ENCODE measurements at regions not wholly inside any gene's neighbourhood (a gene's known extent, or its start where the extent isn't known, plus 50 kb on each side); places are given as distances from the start of the nearest gene placed in this dataset.

DNA sequence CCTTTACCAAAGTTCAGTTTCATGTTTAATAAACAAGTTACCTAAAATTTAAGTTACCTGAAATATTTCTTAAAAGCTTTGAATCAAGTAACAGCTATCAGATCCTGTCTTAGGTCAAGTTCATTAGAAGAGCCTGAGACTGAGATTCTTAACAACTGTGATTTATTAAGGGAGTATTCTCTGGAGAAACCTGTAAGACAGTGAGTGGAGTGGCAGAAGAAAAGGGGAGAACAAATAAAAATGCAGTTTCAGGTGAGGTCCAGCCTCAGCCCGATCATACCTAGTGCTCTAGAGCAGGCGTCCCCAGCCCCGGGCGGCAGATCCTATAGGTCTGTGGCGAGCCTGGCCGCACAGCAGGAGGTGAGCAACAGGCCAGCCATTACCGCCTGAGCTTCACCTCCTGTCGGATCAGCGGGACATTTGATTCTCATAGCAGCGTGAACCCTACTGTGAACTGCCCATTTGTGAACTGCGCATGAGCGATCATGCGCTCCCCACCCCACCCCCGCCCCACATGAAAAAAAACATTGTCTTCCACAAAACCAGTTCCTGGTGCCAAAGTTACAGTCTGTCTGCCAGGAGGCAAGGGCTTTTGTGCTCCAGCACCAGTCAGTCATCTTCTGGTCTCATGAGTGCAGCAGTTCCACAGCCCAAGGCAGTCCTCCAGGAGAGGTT lies 59.2 kb upstream of the ADGRB3 start:
- Histone ChIP-seq H3K27me3 (ENCODE audit: control insufficient read depth, insufficient read depth, low read length) (no peaks in the 10 kb centered on the region), H3K4me3 (ENCODE audit: low read depth, low read length) (peak overlapping the region; percentile 40), H3K9ac (ENCODE audit: low read depth, low read length) (no peak overlapping the region), H3K36me3 (ENCODE audit: control insufficient read depth, insufficient read depth, low read length) (no peaks in the 10 kb centered on the region), H3K27ac (ENCODE audit: low read depth, low read length) (no peak overlapping the region), H3K4me1 (ENCODE audit: control insufficient read depth, insufficient read depth, low read length) (peaks cover 14% of the 10 kb centered on the region), H3K9me3 (ENCODE audit: control insufficient read depth, insufficient read depth, low read length) (no peaks in the 10 kb centered on the region)

DNA sequence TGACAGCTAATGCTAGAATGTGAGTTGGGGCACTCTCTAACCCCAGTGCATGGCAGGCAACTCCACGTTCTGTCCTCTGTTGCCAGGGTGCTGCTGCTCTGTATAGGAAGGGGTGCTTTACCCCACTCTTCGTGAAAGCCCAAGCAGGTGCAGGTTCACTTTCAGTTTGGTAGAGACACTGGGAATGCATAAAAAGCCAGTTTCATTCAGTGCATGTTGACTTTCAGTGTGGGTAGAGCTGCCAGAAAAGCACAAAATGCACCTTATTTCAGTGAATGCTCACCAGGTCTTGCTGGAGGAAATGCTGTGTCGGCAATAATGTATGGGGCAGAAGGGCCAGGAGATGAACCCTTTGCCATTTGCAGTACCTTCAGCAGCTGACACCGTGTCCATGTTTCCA lies 62.1 kb upstream of the ADGRB3 start:
- H3K27me3 ChIP-seq (ENCODE audit: control insufficient read depth, insufficient read depth, low read length): no peaks in the 10 kb centered on the region
- no peaks in the 10 kb centered on the region for H3K36me3 ChIP-seq (ENCODE audit: control insufficient read depth, insufficient read depth, low read length)
- H3K9me3 ChIP-seq (ENCODE audit: control insufficient read depth, insufficient read depth, low read length): no peaks in the 10 kb centered on the region
- no peak overlapping the region for H3K9ac ChIP-seq (ENCODE audit: low read depth, low read length)
- no peak overlapping the region for H3K4me3 ChIP-seq (ENCODE audit: low read depth, low read length)
- peaks cover 14% of the 10 kb centered on the region for H3K4me1 ChIP-seq (ENCODE audit: control insufficient read depth, insufficient read depth, low read length)
- no peak overlapping the region for H3K27ac ChIP-seq (ENCODE audit: low read depth, low read length)

DNA sequence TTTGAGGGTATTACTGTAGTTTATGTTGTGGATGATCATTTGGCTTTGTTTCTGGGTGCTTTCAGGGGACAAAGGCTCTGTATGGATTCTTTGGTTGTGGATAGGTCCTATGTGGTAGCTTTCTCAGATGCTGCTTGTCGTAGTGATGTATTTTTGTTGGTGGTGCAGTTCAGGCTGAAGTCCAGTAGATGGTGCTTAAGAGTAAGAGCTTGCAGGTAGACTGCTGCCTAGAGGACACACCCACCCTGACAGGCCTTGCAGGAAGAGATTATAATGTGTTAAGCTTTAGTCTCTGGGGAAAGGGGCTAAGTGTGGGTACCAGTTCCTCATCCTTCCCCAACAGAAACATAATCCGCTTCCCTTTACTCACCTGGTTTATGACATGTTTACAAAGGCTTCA lies 62.6 kb upstream of the ADGRB3 start:
- Histone ChIP-seq H3K4me3 (ENCODE audit: low read depth, low read length) (no peak overlapping the region), H3K36me3 (ENCODE audit: control insufficient read depth, insufficient read depth, low read length) (no peaks in the 10 kb centered on the region), H3K9ac (ENCODE audit: low read depth, low read length) (no peak overlapping the region), H3K9me3 (ENCODE audit: control insufficient read depth, insufficient read depth, low read length) (no peaks in the 10 kb centered on the region), H3K27me3 (ENCODE audit: control insufficient read depth, insufficient read depth, low read length) (no peaks in the 10 kb centered on the region), H3K27ac (ENCODE audit: low read depth, low read length) (no peak overlapping the region), H3K4me1 (ENCODE audit: control insufficient read depth, insufficient read depth, low read length) (peaks cover 14% of the 10 kb centered on the region)

DNA sequence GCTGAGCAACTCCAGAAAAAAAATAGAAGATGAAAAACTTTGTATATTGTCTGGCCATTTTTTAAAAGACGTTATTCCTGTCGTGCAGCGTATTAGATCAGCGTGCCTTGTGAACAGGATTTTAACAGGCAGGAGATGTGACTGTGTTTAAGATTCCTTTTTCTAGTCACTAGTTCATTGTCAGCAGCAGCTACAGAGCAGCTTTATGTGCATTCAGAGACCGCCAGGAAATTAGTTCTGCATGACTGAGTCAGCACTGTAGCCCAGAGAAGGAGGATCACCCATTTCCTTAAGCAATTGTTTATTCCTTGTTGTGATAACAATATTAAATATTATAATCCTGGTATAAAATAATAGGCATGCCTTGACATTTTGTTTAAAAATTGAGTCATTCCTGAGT lies 75.4 kb upstream of the ADGRB3 start:
- Histone ChIP-seq H3K9me3 (ENCODE audit: control insufficient read depth, insufficient read depth, low read length) (no peaks in the 10 kb centered on the region), H3K27ac (ENCODE audit: low read depth, low read length) (peak overlapping the region; percentile 75), H3K4me1 (ENCODE audit: control insufficient read depth, insufficient read depth, low read length) (peaks cover 18% of the 10 kb centered on the region), H3K9ac (ENCODE audit: low read depth, low read length) (peak overlapping the region; percentile 53; the same call in 1 of the 2 replicates), H3K4me3 (ENCODE audit: low read depth, low read length) (no peak overlapping the region), H3K27me3 (ENCODE audit: control insufficient read depth, insufficient read depth, low read length) (no peaks in the 10 kb centered on the region), H3K36me3 (ENCODE audit: control insufficient read depth, insufficient read depth, low read length) (no peaks in the 10 kb centered on the region)

DNA sequence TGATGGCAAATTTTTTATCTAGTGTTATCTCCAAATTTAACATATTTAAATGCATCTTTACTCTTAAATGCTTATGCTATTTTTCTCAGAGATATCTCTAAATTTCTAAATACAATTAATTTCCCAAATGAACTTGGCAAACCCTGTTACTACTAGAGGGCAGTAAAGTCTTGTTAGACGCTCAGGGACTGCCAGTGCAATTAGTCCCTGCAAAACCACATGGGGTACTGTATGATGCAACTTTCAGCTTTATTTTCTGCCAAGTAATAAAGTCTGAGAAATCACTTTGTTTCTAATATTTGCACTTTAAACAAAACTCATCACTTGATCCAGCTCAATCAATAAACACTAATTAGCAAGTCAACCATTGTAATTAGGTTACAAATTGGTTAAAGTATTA lies 76.0 kb upstream of the ADGRB3 start:
- Histone ChIP-seq H3K4me1 (ENCODE audit: control insufficient read depth, insufficient read depth, low read length) (peaks cover 18% of the 10 kb centered on the region), H3K36me3 (ENCODE audit: control insufficient read depth, insufficient read depth, low read length) (no peaks in the 10 kb centered on the region), H3K4me3 (ENCODE audit: low read depth, low read length) (no peak overlapping the region), H3K9ac (ENCODE audit: low read depth, low read length) (peak overlapping the region; percentile 53; the same call in 1 of the 2 replicates), H3K27me3 (ENCODE audit: control insufficient read depth, insufficient read depth, low read length) (no peaks in the 10 kb centered on the region), H3K9me3 (ENCODE audit: control insufficient read depth, insufficient read depth, low read length) (no peaks in the 10 kb centered on the region), H3K27ac (ENCODE audit: low read depth, low read length) (peak overlapping the region; percentile 75)

DNA sequence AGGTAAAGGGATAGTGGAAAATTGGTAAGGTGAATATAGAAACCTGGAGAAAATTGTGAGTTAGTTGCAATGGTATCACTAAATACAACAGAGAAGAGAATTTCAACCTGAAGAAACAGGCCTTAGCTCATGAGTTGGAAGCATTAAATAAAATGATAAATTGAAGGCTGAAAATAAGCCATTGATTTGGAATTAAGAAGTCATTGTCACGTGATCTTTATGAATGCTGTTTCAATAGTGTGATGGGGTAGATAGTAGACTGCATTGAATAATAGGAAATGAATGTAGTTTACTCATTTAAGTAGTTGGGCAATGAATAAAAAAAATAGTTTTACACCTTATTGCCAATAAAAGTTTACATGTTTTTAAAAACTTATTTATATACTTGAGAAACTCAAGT lies 88.5 kb upstream of the ADGRB3 start:
- Histone ChIP-seq H3K27me3 (ENCODE audit: control insufficient read depth, insufficient read depth, low read length) (no peaks in the 10 kb centered on the region), H3K36me3 (ENCODE audit: control insufficient read depth, insufficient read depth, low read length) (no peaks in the 10 kb centered on the region), H3K4me3 (ENCODE audit: low read depth, low read length) (no peak overlapping the region), H3K27ac (ENCODE audit: low read depth, low read length) (no peak overlapping the region), H3K9me3 (ENCODE audit: control insufficient read depth, insufficient read depth, low read length) (peaks cover 14% of the 10 kb centered on the region), H3K9ac (ENCODE audit: low read depth, low read length) (no peak overlapping the region), H3K4me1 (ENCODE audit: control insufficient read depth, insufficient read depth, low read length) (no peaks in the 10 kb centered on the region)

DNA sequence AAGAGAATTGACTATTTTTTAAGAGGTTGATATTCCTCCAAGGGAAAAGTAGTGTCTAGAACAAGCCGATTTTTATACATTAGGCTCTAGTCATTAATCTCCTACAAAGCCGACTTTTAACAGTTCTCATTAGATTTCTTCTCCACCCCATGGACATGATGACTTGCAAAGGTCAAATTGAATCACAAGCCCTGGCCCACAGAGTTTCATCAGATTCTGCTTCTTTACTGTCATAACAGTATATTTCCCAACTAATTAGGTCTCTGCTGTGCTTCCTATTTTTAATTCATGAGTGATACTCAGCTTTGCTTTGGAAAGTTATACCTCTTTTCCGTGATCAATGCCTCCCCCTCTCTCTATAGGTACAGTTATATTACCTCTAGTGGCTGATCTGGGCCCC lies 90.6 kb upstream of the ADGRB3 start:
- peaks cover 14% of the 10 kb centered on the region for H3K9me3 ChIP-seq (ENCODE audit: control insufficient read depth, insufficient read depth, low read length)
- no peaks in the 10 kb centered on the region for H3K4me1 ChIP-seq (ENCODE audit: control insufficient read depth, insufficient read depth, low read length)
- no peak overlapping the region for H3K9ac ChIP-seq (ENCODE audit: low read depth, low read length)
- no peak overlapping the region for H3K4me3 ChIP-seq (ENCODE audit: low read depth, low read length)
- H3K27ac ChIP-seq (ENCODE audit: low read depth, low read length): no peak overlapping the region
- no peaks in the 10 kb centered on the region for H3K36me3 ChIP-seq (ENCODE audit: control insufficient read depth, insufficient read depth, low read length)
- no peaks in the 10 kb centered on the region for H3K27me3 ChIP-seq (ENCODE audit: control insufficient read depth, insufficient read depth, low read length)

DNA sequence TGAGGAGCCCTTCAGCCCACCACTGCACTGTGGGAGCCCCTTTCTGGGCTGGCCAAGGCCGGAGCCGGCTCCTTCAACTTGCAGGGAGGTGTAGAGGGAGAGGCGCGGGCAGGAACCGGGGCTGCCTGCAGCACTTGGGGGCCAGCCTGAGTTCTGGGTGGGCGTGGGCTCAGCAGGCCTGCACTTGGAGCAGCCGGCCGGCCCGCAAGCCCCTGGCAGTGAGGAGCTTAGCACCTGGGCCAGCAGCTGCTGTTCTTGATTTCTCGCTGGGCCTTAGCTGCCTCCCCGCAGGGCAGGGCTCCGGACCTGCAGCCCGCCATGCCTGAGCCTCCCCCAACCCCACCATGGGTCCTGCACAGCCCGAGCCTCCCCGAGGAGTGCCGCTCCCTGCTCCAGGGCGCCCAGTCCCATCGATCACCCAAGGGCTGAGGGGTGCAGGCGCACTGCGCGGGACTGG lies 101.7 kb upstream of the ADGRB3 start:
- H3K36me3 ChIP-seq (ENCODE audit: control insufficient read depth, insufficient read depth, low read length): no peaks in the 10 kb centered on the region

DNA sequence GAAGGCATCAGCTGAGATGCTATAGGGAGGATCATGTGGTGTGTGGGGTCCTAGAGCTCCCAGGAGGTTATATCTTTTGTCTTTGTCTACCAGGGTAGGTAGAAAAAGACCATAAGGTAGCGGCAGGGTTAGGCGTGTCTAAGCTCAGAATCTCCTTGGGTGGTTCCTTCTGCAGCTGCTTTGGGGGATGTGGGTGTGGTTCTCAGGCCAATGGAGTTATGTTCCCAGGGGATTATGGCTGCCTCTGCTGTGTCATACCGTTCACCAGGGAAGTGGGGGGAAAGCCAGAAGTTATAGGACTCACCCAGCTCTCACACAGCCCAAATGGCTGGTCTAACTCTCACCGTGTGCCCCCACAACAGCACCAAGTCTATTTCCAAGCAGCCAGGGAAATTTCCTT lies 107.4 kb upstream of the ADGRB3 start:
- Histone ChIP-seq H3K9ac (ENCODE audit: low read depth, low read length) (no peak overlapping the region), H3K9me3 (ENCODE audit: control insufficient read depth, insufficient read depth, low read length) (peaks cover 2% of the 10 kb centered on the region; the same call in 1 of the 2 replicates), H3K36me3 (ENCODE audit: control insufficient read depth, insufficient read depth, low read length) (no peaks in the 10 kb centered on the region), H3K4me1 (ENCODE audit: control insufficient read depth, insufficient read depth, low read length) (peaks cover 9% of the 10 kb centered on the region), H3K27me3 (ENCODE audit: control insufficient read depth, insufficient read depth, low read length) (no peaks in the 10 kb centered on the region), H3K4me3 (ENCODE audit: low read depth, low read length) (no peak overlapping the region), H3K27ac (ENCODE audit: low read depth, low read length) (no peak overlapping the region)

More for the DNA sequence above, 101.7 kb upstream of the ADGRB3 start:
- Histone ChIP-seq H3K9ac (ENCODE audit: low read depth, low read length) (no peak overlapping the region), H3K27ac (ENCODE audit: low read depth, low read length) (no peak overlapping the region), H3K4me3 (ENCODE audit: low read depth, low read length) (no peak overlapping the region), H3K4me1 (ENCODE audit: control insufficient read depth, insufficient read depth, low read length) (no peaks in the 10 kb centered on the region), H3K9me3 (ENCODE audit: control insufficient read depth, insufficient read depth, low read length) (no peaks in the 10 kb centered on the region), H3K27me3 (ENCODE audit: control insufficient read depth, insufficient read depth, low read length) (no peaks in the 10 kb centered on the region)

DNA sequence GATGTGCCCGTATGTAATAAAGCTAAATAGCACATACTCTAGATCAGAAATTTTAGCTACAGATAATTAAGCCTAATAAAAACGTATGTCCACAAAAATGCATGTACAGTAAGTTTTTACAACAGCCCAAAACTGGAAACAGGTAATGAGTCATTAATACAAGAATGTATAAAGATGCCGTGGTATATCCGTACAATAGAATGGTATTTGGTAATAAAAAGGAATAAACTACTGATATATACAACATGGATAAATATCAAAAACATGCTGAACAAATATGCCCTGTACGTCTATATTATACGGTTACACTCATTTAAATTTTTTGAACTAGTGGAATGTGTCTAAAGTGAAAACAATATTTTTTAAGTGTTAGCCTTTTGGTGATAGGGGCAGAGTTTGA lies 128.2 kb upstream of the ADGRB3 start:
- Histone ChIP-seq H3K9ac (ENCODE audit: low read depth, low read length) (no peak overlapping the region), H3K4me3 (ENCODE audit: low read depth, low read length) (no peak overlapping the region), H3K4me1 (ENCODE audit: control insufficient read depth, insufficient read depth, low read length) (no peaks in the 10 kb centered on the region), H3K27me3 (ENCODE audit: control insufficient read depth, insufficient read depth, low read length) (no peaks in the 10 kb centered on the region), H3K36me3 (ENCODE audit: control insufficient read depth, insufficient read depth, low read length) (no peaks in the 10 kb centered on the region), H3K9me3 (ENCODE audit: control insufficient read depth, insufficient read depth, low read length) (no peaks in the 10 kb centered on the region), H3K27ac (ENCODE audit: low read depth, low read length) (no peak overlapping the region)

DNA sequence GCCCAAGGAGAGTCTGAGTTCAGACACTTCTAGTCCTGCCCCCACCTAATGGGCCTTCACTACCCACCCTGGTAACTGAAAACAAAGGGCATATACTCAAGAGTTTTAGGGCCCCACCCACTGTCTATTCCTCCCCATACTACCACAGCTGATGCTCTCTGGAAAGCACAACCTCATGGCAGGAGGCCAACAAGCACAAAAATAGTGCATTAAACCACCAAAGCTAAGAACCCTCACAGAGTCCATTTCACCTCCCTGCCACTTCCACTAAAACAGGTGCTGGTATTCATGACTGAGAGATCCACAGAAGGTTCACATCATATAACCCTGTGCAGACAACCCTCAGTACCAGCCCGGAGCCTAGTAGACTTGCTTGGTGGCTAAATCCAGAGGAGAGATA lies 132.1 kb upstream of the ADGRB3 start:
- Histone ChIP-seq H3K27ac (ENCODE audit: low read depth, low read length) (no peak overlapping the region), H3K27me3 (ENCODE audit: control insufficient read depth, insufficient read depth, low read length) (no peaks in the 10 kb centered on the region), H3K4me1 (ENCODE audit: control insufficient read depth, insufficient read depth, low read length) (no peaks in the 10 kb centered on the region), H3K9ac (ENCODE audit: low read depth, low read length) (no peak overlapping the region), H3K36me3 (ENCODE audit: control insufficient read depth, insufficient read depth, low read length) (no peaks in the 10 kb centered on the region), H3K4me3 (ENCODE audit: low read depth, low read length) (no peak overlapping the region), H3K9me3 (ENCODE audit: control insufficient read depth, insufficient read depth, low read length) (no peaks in the 10 kb centered on the region)
